ENCODE measurements at regions not wholly inside any gene's neighbourhood (a gene's known extent, or its start where the extent isn't known, plus 50 kb on each side); places are given as distances from the start of the nearest gene placed in this dataset.

DNA sequence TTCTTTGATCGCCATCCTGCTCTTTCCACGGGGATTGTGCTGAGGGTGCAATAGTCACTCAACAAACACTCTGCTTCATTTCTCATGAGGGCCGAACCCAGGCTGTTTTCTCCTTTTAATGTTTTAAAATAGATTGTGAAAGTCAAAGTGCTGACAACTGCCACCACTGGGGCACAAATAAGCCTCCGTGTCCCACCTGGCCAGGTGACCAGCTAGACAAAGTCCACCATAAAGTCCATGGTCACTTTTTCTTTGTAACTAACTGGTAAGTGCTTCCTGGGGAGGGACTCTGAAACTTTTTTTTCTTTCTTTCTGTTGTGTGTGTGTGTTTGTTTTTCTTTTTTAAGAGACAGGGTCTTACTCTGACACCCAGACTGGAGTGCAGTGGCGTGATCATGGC is 219.8 kb downstream of the LY86 start:
- no peak for DNase-seq (ENCODE audit: low spot score)
- TF ChIP-seq CTCF (IDR thresholded peaks at IDR 0.05; ENCODE audit: borderline replicate concordance, control extremely low read depth, extremely low read depth, insufficient read depth, missing control alignments): no peak
- in situ Hi-C loops (cut with MboI; ENCODE audit: low sequenced_read_pairs, unreplicated experiment): no loop called here

- no peak for TF ChIP-seq CTCF (IDR thresholded peaks at IDR 0.05; ENCODE audit: borderline replicate concordance, control extremely low read depth, extremely low read depth, insufficient read depth, missing control alignments)
- in situ Hi-C loops (cut with MboI; ENCODE audit: low sequenced_read_pairs, unreplicated experiment): no loop called here
- no peak for DNase-seq (ENCODE audit: low spot score)
These were observed 220.4 kb downstream of the LY86 start for GRCh38 chr6:6808915-6809314.

GRCh38 chr6:6810727-6811126 is 222.2 kb downstream of the LY86 start:
- in situ Hi-C loops (cut with MboI; ENCODE audit: low sequenced_read_pairs, unreplicated experiment): no loop called here
- no peak for TF ChIP-seq CTCF (IDR thresholded peaks at IDR 0.05; ENCODE audit: borderline replicate concordance, control extremely low read depth, extremely low read depth, insufficient read depth, missing control alignments)
- peak; percentile 63 for DNase-seq (ENCODE audit: low spot score)

DNA sequence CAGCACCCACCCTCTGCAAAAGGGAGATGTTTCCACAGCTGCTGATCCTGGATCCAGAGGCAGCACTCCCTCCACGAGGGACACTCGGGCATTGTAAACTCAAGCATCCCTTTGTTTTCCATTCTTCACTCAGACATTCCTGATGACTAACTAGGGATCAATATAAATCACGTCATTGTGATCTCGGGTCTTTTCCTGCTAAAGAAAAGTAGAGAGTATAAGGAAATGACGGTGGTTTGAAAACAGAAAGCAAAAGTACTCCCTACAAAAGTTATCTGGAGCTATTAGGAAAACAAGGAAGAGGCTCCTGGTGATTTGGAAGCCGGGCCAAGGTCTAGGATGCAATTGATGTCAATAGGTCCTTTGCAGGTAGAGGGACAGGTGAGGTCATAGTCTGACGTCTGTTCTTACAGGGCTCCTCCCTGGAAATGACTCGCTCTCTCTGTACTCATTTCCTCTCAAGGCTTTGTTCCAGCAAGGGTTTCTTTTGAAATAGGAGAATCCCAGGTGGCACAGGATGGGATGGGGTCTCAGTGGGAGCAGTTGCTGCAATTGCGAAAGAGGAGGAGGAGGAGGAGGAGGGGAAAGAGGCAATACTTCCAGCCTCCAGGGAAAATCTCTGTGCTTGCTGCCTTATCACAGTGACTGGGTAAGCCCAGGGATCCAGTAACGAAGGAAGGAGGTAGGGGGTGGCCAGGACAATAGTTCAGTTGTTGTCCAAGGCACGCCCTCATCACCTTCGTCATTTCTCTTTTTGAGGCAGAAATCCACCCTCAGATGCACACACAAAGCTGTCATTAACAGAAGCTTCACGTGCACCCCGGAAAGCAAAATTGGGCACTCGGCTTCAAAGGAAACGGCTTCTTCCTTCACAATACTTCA is 222.8 kb downstream of the LY86 start:
- TF ChIP-seq CTCF (IDR thresholded peaks at IDR 0.05; ENCODE audit: borderline replicate concordance, control extremely low read depth, extremely low read depth, insufficient read depth, missing control alignments): no peak
- DNase-seq (ENCODE audit: low spot score): no peak
- in situ Hi-C loops (cut with MboI; ENCODE audit: low sequenced_read_pairs, unreplicated experiment): no loop called here

- DNase-seq (ENCODE audit: low spot score): no peak
- in situ Hi-C loops (cut with MboI; ENCODE audit: low sequenced_read_pairs, unreplicated experiment): no loop called here
- no peak for TF ChIP-seq CTCF (IDR thresholded peaks at IDR 0.05; ENCODE audit: borderline replicate concordance, control extremely low read depth, extremely low read depth, insufficient read depth, missing control alignments)
These were observed 223.9 kb downstream of the LY86 start for GRCh38 chr6:6812427-6812826.

GRCh38 chr6:6815732-6816131 is 227.2 kb downstream of the LY86 start:
- TF ChIP-seq CTCF (IDR thresholded peaks at IDR 0.05; ENCODE audit: borderline replicate concordance, control extremely low read depth, extremely low read depth, insufficient read depth, missing control alignments): no peak
- in situ Hi-C loops (cut with MboI; ENCODE audit: low sequenced_read_pairs, unreplicated experiment): no loop called here
- no peak for DNase-seq (ENCODE audit: low spot score)

Data from GM13976 (cell line).